HEK293T (cell line): ENCODE measurements at regions not wholly inside any gene's neighbourhood (a gene's known extent, or its start where the extent isn't known, plus 50 kb on each side); places are given as distances from the start of the nearest gene placed in this dataset.

Experiments
- ELF4 ChIP-seq: fragments of 450-650 bp; IDR thresholded peaks from 2 replicates; pipeline ENCODE4 v1.6.1; 2017; ENCODE audit warnings: antibody characterized with exemption
- FOXK2 ChIP-seq: fragments of 450-650 bp; IDR thresholded peaks from 2 replicates; pipeline ENCODE4 v1.6.1; 2016; ENCODE audit warnings: mild to moderate bottlenecking
- FOXM1 ChIP-seq: fragments of 450-650 bp; IDR thresholded peaks from 2 replicates; pipeline ENCODE4 v1.6.1; 2017; ENCODE audit warnings: mild to moderate bottlenecking, borderline replicate concordance
- HDGF ChIP-seq: fragments of 450-650 bp; IDR thresholded peaks from 2 replicates; pipeline ENCODE4 v1.6.1; 2017; ENCODE audit warnings: antibody characterized with exemption, borderline replicate concordance
- LEF1 ChIP-seq: fragments of 450-650 bp; IDR thresholded peaks from 2 replicates; pipeline ENCODE4 v1.6.1; 2017; ENCODE audit warnings: mild to moderate bottlenecking, borderline replicate concordance
- NFRKB ChIP-seq: fragments of 450-650 bp; IDR thresholded peaks from 2 replicates; pipeline ENCODE4 v1.6.1; 2016; ENCODE audit warnings: mild to moderate bottlenecking, moderate library complexity
- SUZ12 ChIP-seq: fragments of 450-650 bp; IDR thresholded peaks from 2 replicates; pipeline ENCODE4 v1.6.1; 2016; ENCODE audit warnings: mild to moderate bottlenecking
- ZNF384 ChIP-seq: fragments of 450-650 bp; IDR thresholded peaks from 2 replicates; pipeline ENCODE4 v1.6.1; 2016

DNA sequence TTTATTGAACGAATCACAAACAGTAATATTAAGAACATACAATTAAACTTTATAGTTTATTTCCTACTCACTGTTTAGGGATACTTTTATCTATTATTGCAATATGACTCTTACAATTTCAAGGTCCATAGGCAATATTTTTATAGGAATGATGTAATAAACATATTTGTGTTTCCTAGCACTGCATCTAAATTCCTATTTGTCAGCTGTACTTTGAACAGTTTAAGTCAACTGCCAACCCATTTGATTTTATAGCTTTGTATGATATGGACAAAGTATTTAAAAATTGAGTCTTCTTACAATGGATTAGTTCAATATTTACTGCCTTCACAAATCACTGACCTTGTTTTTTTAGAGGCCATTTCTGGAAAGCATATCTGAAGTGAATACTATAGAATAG, 199.3 kb downstream of the PCDH7 start:
- TF ChIP-seq FOXM1 (no peak), ZNF384 (no peak), LEF1 (no peak), NFRKB (no peak), ELF4 (no peak), HDGF (no peak), FOXK2 (no peak), SUZ12 (no peak)
